OCI-LY1 (cell line): ENCODE measurements at regions not wholly inside any gene's neighbourhood (a gene's known extent, or its start where the extent isn't known, plus 50 kb on each side); places are given as distances from the start of the nearest gene placed in this dataset.

Experiments
- H2AFZ ChIP-seq: fragments of 200-600 bp; sonication (generic), shearing (Covaris generic); 2 replicates; pipeline ENCODE4 v1.6.0; 2014; ENCODE audit warnings: antibody characterized with exemption, mild to moderate bottlenecking, low read length
- H3F3A ChIP-seq: fragments of 200-600 bp; sonication (generic), shearing (Covaris generic); 2 replicates; pipeline ENCODE4 v1.6.0; 2014; ENCODE audit warnings: mild to moderate bottlenecking, antibody characterized with exemption, low read length, moderate library complexity; ENCODE audit not compliant: insufficient read depth
- H3K27ac ChIP-seq: fragments of 200-600 bp; sonication (generic); 2 replicates; pipeline ENCODE4 v1.5.1; 2014; ENCODE audit warnings: low read length, mixed run types, mild to moderate bottlenecking, low read depth; ENCODE audit not compliant: poor library complexity, severe bottlenecking
- H3K27me3 ChIP-seq: fragments of 200-600 bp; sonication (generic); 2 replicates; pipeline ENCODE4 v1.6.0; 2014; ENCODE audit warnings: antibody characterized with exemption, mild to moderate bottlenecking, low read length, moderate library complexity; ENCODE audit not compliant: insufficient read depth
- H3K36me3 ChIP-seq: fragments of 200-600 bp; sonication (generic); 2 replicates; pipeline ENCODE4 v1.6.1; 2014; ENCODE audit warnings: mild to moderate bottlenecking, antibody characterized with exemption, low read length, moderate library complexity, mixed read lengths; ENCODE audit not compliant: insufficient read depth
- H3K4me1 ChIP-seq: fragments of 200-600 bp; sonication (generic); 2 replicates; pipeline ENCODE4 v1.5.1; 2014; ENCODE audit warnings: mild to moderate bottlenecking, low read length, moderate library complexity; ENCODE audit not compliant: insufficient read depth, severe bottlenecking
- H3K4me2 ChIP-seq: fragments of 200-600 bp; sonication (generic), shearing (Covaris generic); 2 replicates; pipeline ENCODE4 v1.6.1; 2014; ENCODE audit warnings: low read length
- H3K4me3 ChIP-seq: fragments of 200-600 bp; sonication (generic); 2 replicates; pipeline ENCODE4 v1.5.1; 2014; ENCODE audit warnings: low read length, low read depth, mild to moderate bottlenecking, mixed read lengths; ENCODE audit not compliant: poor library complexity, severe bottlenecking
- H3K79me2 ChIP-seq: fragments of 200-600 bp; shearing (Covaris generic); 2 replicates; pipeline ENCODE4 v1.6.1; 2016; ENCODE audit warnings: mixed run types, low read length, mixed read lengths; ENCODE audit not compliant: insufficient read depth
- H3K9ac ChIP-seq: fragments of 200-600 bp; sonication (generic), shearing (Covaris generic); 2 replicates; pipeline ENCODE4 v1.6.1; 2014; ENCODE audit warnings: mild to moderate bottlenecking, low read length, mixed read lengths
- H3K9me2 ChIP-seq: fragments of 200-600 bp; sonication (generic), shearing (Covaris generic); 2 replicates; pipeline ENCODE4 v1.6.1; 2014; ENCODE audit warnings: low read depth, mild to moderate bottlenecking, low read length, mixed read lengths
- H3K9me3 ChIP-seq: fragments of 200-600 bp; shearing (Covaris generic); 2 replicates; pipeline ENCODE4 v1.6.1; 2014; ENCODE audit warnings: low read length, mixed read lengths
- H4K20me1 ChIP-seq: fragments of 200-600 bp; sonication (generic), shearing (Covaris generic); 2 replicates; pipeline ENCODE4 v1.6.0; 2016; ENCODE audit warnings: mild to moderate bottlenecking, low read length; ENCODE audit not compliant: insufficient read depth
- EZH2 ChIP-seq: fragments of 200-600 bp; sonication (generic), shearing (Covaris generic); IDR thresholded peaks from 2 replicates; pipeline ENCODE4 v1.8.0; 2017; ENCODE audit warnings: borderline replicate concordance, mixed run types, mild to moderate bottlenecking, antibody characterized with exemption, low read length, moderate library complexity, mixed read lengths
- TF ChIP-seq, protein P1 (sequence below): fragments of 200-600 bp; sonication (generic), shearing (Covaris generic); IDR thresholded peaks from 2 replicates; pipeline ENCODE4 v1.5.1; 2017; ENCODE audit warnings: mild to moderate bottlenecking, antibody characterized with exemption, low read length, moderate library complexity, mixed read lengths

DNA sequence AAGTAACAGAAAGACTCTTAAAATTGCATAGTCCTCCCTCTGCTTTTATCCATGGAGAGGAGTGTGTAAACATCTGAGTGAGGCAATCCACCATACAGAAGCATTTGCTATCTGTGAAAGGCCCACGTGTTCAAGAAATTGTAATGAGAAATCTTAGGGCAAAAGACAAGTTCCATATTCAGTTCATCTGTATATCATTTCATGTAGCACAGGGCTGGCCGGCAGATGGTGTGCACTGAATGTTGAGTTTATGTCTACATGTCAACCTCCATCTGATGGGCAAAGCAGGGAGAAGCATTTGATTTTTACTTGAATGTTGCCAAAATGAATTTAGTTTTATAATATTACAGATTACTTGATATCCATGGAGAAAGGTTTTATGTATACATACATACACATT, 179.5 kb upstream of the RAD23B start:
- Histone ChIP-seq H3K79me2 (no peaks in the 10 kb centered on the region), H3K27me3 (no peaks in the 10 kb centered on the region), H3K4me2 (no peak overlapping the region), H3K36me3 (no peaks in the 10 kb centered on the region), H3K4me1 (no peaks in the 10 kb centered on the region), H3K27ac (no peak overlapping the region), H4K20me1 (no peaks in the 10 kb centered on the region), H3F3A (no peaks in the 10 kb centered on the region), H3K9me2 (no peaks in the 10 kb centered on the region), H3K9ac (no peak overlapping the region), H3K4me3 (no peak overlapping the region), H3K9me3 (no peaks in the 10 kb centered on the region), H2AFZ (no peak overlapping the region)
- TF ChIP-seq EZH2, result no peak
- TF ChIP-seq, protein P1, sequence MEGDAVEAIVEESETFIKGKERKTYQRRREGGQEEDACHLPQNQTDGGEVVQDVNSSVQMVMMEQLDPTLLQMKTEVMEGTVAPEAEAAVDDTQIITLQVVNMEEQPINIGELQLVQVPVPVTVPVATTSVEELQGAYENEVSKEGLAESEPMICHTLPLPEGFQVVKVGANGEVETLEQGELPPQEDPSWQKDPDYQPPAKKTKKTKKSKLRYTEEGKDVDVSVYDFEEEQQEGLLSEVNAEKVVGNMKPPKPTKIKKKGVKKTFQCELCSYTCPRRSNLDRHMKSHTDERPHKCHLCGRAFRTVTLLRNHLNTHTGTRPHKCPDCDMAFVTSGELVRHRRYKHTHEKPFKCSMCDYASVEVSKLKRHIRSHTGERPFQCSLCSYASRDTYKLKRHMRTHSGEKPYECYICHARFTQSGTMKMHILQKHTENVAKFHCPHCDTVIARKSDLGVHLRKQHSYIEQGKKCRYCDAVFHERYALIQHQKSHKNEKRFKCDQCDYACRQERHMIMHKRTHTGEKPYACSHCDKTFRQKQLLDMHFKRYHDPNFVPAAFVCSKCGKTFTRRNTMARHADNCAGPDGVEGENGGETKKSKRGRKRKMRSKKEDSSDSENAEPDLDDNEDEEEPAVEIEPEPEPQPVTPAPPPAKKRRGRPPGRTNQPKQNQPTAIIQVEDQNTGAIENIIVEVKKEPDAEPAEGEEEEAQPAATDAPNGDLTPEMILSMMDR, result no peak

DNA sequence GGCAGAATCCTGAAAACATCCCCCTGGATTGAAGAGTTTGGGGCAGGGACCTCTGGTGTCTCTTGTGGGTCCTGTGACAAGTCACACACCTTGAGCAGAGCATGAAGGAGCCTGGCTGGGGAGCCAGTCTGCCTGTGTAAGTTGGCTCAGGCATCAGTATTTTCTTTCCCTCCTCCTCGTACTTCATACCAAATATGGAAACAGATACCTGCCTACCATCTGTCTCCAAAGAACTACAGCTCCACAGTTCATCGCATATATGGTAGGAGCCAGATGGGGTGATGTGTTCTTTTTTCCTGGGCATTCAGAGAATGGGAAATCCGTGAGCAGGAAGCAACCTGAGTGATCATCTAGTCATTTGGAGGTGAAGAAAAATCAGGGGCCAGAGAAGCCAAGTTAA, 177.3 kb upstream of the RAD23B start:
- Histone ChIP-seq H3K9me3 (no peaks in the 10 kb centered on the region), H3K27me3 (no peaks in the 10 kb centered on the region), H2AFZ (no peak overlapping the region), H3F3A (no peaks in the 10 kb centered on the region), H3K4me2 (no peak overlapping the region), H3K27ac (no peak overlapping the region), H3K36me3 (no peaks in the 10 kb centered on the region), H3K4me3 (no peak overlapping the region), H3K79me2 (no peaks in the 10 kb centered on the region), H3K9ac (no peak overlapping the region), H3K9me2 (no peaks in the 10 kb centered on the region), H4K20me1 (no peaks in the 10 kb centered on the region), H3K4me1 (no peaks in the 10 kb centered on the region)
- no peak for TF ChIP-seq EZH2
- TF ChIP-seq, protein P1, result no peak

DNA sequence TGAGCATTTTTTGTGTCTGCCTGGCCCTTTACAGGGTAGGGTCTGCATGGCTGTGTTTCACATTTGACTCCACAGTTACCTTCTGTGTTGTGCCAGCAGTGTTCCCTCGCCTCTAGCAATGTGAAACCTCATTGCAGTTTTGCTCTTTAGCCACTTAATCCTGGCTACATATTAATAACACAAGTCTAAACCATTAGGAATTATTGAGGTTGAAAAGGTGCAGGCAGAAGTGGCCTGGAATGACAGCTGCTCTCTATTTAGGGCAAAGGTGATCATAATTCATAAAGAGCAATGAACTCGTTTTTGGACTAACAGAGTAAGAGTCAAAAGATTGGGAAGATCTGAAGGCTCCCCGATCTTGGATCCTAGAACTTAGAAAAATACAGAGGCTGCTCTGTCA, 176.7 kb upstream of the RAD23B start:
- Histone ChIP-seq H2AFZ (no peak overlapping the region), H3F3A (no peaks in the 10 kb centered on the region), H3K27ac (no peak overlapping the region), H3K4me2 (no peak overlapping the region), H3K9ac (no peak overlapping the region), H3K79me2 (no peaks in the 10 kb centered on the region), H3K9me2 (no peaks in the 10 kb centered on the region), H3K4me1 (no peaks in the 10 kb centered on the region), H3K4me3 (no peak overlapping the region), H3K27me3 (no peaks in the 10 kb centered on the region), H3K36me3 (no peaks in the 10 kb centered on the region), H3K9me3 (no peaks in the 10 kb centered on the region), H4K20me1 (no peaks in the 10 kb centered on the region)
- TF ChIP-seq EZH2, result no peak
- TF ChIP-seq, protein P1, result no peak
